Activated CD8-positive, alpha-beta memory T cell treated with anti-CD3 and anti-CD28 coated beads, Interleukin-2, amount 50 U/mL, for 24 hours (primary cell): ENCODE measurements at regions not wholly inside any gene's neighbourhood (a gene's known extent, or its start where the extent isn't known, plus 50 kb on each side); places are given as distances from the start of the nearest gene placed in this dataset.

Experiments
- DNase-seq: peaks from one replicate; pipeline ENCODE4 v3.0.0-alpha.2; 2020; ENCODE audit errors: extremely low read depth

DNA sequence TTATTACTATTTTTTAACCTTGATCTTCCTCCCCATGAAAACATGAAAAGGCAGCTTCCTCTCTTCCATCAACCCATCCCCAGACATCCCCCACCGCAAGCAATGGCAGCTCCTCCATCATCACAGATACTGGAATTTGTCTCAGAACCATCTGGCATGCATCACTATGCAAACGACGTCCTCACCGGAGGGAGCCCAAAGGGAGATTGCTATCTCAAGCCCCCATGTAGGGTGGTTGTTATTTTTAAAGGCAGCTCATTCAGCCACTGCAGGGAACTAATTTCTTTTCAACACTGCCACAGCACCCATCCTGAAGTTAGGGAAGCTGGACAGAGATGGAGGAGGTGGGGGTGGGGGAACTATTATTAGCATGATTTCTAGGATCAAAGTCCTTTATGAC lies 222.5 kb downstream of the FOXL1 start:
- no peak for DNase-seq

DNA sequence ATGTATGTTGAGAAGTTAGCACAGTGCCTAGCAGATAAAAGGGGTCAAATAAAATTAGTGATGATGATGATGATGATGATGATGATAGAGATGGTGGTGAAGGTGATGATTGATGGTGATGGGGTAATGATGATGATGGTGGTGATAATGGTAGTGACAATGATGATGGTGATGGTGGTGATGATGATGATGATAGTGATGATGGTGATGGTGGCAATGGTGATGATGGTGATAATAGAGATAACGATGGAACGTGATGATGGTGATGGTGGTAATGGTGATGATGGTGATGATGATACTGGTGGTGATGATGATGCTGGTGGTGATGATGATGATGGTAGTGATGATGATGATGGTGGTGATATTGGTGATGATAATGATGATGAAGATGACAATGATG lies 223.7 kb downstream of the FOXL1 start:
- DNase-seq = no peak

DNA sequence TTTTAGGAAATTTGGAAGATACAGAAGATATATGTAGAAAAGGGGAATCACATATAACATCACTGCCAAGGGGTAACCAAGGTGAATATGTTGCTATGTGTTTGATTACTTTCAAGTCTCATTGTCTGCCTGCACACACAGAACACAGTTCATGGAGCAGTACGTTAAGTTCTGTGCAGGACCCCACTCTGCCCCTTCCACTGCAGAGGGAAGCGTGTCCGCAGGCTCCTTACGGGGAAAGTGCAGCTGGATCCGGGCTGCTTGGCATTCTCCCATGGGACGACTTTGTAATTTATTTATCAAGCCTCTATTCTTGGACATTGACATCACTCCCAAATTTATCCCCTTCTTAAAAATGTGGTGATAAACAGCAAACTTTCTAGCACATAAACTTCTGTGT lies 226.8 kb downstream of the FOXL1 start:
- no peak for DNase-seq

DNA sequence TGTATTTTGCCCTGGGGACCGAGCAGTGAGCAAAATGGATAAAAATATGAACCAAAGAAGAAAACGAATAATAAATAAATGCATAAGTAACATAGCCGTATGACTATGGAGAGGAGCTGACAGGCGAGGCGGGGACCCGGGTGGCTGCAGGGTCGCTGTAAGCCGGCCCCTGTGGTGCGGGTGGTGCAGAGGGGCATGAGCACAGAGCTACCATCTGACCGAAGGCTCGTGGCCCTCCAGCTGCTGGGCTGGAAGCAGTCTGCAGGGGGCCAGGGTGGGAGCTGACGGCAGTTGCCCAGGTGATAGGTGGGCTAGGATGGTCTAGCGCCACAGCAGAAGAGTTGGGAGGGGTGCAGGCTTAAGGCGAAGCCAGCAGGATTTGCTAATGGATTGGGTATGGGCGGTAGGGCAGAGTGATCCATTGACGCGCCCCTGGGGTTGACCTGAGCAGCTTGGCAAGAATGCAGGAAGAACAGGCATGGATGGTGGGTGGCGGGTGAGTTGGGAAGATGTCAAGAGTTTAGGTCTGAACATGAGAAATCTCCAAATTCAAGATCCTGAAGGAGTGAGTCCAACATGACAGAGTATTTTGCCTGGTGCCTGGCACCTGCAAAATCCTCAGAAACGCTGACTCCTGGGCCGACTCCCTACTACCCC lies 228.0 kb downstream of the FOXL1 start:
- DNase-seq = no peak

DNA sequence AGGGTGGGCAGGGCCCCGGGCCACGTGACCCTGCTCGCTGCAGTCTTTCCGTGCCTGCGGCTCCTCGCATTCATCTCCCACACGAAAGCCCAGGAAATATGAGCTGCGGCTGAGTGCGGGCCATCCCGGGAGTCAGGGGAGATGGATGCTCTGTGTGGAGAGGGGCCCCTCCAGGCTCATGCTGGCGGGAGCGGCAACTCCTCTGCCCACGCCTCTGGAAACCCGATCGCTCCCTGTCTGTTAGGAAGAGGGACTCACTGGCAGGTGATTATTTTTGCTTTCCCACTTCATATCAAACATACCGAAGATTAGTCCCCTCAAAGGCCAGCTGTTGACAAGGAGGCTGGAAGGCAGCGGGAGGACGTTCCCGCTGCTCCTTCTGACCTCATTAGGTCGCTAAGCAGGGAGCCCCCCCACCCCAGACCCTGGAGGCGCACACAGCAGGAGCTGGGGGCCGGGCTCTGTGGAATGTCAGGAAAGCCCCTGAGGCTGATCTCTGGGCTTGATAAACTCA lies 228.5 kb downstream of the FOXL1 start:
- DNase-seq = no peak

DNA sequence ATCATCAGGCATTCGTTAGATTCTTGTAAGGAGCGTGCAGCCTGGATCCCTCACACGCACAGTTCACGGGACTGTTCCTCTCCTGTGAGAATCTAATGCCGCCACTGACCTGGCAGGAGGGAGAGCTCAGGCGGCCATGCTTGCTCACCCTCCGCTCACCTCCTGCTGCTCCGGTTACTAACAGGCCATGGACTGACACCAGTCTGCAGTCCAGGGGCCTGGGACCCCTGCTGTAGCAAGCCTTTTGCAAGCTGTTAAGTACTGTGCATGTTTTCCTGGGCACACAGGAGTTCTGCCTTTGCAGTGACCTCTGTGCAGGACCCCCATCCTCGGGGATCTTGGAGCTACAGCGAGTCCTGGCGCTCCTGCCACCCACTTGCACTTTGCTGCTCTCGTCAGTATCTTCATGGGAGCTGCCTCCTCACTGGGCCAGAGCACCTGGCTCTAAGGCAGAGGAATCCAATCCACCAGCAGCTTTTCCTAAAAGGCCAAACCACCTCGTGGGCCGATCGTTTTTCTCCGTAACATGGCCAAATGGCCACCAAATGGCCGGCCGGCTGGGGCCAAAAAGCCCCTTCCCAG lies 230.6 kb downstream of the FOXL1 start:
- no peak for DNase-seq

DNA sequence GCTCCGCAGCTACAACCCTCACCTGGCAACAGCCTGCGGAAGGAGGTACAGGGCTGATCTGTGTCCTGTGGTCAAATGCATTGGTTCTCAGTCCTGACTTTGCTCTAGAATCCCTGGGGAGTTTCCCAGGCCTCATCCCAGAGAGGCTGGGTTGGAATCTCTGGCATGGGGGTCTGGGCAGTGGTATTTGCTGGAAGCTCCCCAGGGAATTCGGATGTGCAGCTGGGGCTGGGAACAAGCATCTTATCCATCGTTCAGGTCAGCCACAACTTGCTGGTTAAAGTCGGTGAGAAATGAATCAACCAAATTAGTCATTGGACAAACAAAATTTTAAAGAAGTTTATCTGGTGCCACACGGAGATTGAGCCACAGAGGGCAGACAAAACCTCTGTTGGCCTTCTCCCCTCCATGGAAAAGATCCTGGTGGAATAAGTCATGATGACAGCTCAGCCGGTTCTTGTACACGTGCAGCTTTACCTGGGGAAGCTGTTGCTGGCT lies 231.2 kb downstream of the FOXL1 start:
- DNase-seq = no peak

DNA sequence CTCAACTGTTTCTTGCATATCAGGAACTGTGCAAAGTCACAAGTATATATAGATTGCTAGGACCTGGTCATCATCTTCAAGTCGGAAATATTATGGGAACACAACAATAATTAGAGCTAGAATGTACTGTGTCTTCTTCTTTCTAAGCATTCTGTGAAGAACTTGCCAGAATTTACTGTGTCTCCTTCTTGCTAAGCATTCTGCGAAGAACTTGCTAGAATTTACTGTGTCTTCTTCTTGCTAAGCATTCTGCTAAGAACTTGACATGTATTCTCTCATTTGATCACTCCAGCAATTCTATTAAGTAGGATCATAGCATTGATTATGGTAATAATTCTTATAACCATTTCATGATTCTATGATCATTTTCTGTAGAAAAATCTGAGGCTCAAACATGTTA lies 231.7 kb downstream of the FOXL1 start:
- DNase-seq = no peak

DNA sequence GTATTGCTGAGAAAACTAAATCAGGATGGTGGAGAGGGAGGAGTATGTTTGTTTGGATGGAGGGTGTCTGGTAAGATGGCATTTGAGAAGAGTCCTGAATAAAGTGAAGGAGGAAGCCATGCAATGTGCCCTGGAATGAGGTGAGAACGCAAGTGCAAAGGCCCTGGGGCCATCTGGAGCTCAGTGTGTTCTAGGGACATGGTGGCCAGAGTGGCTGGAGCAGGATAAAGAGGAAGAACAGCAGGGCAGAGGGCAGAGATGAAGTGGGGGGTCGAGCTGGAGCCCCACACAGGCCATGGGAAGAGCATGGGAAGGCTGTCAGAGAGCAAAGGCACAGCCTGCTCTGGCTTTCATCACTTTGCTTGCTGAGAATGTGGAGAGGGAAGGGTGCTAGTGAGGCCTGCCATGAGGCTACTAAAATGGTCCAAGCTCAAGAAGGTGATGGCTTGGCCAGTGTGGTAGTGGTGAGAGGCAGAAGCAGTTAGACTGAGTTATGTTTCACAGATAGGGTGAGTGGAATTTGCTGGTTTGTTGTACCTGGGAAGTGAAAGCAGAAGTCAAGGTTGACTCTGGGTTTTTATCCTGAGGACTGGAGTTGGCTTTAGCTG lies 234.1 kb downstream of the FOXL1 start:
- DNase-seq = no peak

DNA sequence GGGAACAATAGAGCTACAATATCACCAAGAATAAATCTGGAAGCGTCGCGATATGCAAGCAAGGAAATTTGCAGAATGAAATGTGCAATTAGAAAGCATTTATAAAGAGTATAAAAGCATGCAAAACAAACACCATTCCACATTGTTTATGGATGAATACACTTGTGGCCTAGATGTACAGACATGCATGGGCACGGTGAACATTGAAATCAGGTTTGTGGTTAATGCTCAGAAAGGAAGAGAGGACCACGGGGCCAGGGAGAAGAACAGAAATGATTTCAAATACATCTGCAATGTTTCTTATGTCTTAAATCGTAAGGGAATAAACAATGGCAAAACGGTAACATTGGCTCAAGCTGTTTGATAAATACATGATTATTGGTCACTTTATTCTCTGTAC lies 235.9 kb downstream of the FOXL1 start:
- DNase-seq = no peak

DNA sequence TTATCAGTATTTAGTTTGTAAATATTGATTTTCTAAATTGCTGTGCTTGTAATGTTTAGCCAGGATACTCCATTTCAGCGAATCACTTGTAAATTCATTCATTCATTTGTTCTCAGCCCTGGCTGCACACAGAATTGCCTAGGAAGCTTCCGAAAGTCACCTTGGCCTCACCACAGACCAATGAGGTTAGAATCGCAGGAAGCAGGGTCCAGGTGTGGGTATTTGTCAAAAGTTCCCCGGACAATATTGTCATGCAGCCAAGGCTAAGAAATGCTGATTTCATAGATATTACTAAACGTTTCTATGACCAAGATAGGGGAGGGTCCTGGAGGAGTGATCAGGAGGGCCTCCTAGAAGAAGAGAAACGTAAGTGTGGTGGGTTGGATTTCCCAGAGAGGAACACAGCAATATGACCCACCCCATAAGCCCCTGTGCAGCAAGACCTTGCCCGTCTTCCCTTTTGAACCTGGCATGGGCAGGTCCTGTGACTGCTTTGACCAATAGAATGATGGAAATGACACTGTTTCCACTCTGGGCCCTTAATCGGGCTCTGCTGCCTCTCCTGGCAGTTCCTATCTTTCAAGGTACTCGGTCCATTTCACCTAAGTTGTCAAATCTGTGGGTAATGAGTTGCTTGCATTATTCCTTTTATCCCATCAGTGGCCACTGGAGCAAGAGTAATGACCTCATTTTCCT lies 238.7 kb downstream of the FOXL1 start:
- no peak for DNase-seq

DNA sequence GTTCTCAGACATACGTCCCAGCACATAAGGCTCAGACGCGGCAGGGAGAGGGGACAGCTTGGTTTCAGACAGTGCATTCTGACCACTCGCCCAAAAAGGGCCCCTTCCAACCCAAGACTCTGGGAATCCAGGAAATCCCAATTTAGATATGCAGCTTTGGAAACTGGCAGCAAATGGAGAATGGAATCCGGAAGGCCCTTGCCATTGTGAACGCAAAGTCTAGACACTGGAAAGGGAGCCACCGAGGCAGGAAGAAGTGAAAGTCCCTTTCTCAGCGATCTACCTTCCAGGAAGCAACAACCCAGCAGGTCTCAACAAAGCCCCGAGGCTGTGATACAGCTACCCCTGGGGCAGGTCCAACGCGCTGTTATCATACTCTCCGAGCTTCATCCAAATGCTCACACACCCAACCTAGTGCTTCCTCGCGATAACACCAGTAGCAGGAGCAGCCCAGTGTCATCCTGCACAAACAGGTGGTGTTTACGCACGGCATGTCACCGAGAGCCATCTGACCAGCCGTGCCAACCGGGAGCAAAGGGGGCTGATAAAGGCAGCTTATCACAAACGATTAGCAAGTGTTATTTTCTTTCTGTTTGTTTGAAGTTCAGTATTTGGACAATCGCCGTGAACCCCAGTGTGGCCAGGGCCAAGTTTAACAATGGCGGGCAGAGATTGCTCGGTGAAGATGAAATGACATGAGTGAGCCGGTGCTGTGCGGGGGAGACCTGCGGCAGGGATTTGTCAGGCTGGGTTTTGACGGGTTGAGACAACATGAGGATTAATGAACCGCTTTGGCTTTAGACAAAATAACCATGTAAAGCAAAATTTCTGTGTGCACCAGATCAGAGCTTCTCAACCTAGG lies 240.6 kb downstream of the FOXL1 start:
- no peak for DNase-seq

DNA sequence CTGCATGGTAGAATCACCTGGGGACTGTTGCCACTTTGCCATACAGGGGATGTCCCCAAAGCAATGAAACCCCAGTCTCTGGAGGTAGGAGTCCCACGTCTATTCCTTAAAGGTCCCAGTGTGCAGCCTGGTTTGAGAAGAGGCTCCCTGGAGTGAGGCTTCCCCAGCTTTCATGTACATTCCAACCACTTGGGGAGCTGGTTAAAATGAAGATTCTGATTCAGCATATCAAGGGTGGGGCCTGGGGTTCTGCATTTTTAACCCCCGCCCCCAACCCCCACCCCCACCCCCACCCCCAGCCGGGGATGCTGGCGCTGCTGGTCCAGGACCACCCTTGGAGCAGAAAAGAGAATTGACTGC lies 241.2 kb downstream of the FOXL1 start:
- DNase-seq = no peak

DNA sequence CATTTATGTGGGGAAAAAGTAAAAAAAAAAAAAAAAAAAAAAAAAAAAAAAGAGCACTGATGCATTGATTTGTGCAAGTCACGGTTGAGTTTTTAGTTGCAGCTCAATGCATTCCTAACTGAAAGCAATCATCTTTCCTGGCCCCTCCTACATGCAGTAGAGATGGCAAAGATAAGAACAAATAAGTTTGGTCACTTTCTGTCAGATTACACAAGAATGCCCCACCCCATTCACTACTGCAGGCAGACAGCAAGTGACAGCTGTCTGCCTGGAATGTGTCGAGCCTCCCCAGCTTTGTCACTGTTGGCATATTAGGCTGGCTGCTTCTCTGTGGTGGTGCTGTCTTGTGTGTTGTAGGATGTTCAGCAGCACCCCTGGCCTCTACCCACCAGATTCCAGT lies 243.5 kb downstream of the FOXL1 start:
- no peak for DNase-seq

DNA sequence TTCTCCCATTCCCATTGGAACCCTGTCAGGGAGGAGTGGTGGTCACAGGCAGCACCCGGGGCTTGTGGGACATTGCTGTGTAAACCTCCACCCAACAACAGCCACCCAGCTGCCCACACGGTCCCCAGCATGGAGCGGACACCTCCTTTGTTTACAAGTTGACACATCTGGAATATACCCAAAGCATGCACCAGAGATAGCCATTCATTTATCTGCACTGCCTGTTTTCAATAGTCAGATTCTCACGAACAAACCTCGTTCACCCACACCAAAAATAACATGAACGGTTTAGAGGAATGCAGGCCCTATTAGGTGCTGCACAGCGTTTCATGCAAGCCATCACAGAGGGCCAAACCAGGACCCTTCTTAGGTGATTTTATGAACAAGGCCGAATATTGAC lies 244.8 kb downstream of the FOXL1 start:
- DNase-seq = no peak

DNA sequence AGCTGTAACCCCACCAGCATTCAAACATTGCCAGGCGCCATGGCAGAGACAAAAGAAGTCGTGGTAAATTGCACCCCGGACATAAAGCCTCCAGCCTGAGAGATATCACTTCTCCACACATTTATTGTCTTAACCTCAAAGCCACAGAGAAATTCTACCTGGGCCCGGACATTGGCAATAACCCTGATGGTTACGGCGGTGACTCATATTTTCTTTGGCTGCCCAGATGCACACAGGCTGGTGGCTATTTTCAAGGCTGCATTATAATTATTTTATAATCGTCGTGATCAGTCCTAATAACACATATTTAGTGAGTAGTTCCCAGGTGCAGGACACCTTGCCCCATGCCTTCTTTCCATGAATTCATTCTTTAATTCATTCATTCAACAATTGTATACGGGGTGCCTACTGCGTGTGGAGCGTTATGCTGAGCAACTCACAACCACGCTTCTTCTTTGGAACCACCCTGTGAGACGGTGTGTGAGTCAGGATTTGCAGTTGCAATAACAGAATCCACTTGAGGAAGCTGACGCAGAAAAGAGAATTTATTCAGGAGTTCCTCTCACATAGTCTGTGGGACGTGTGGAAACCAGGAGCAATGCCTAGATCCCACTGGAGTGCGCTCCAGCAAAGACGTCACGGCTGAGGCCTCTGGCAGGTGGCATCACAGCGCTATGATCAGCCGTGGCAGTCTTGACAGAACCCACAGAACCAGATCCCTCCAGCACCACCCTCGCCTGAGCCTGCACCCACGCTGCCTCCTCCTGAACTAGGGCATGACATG lies 245.7 kb downstream of the FOXL1 start:
- DNase-seq = no peak

DNA sequence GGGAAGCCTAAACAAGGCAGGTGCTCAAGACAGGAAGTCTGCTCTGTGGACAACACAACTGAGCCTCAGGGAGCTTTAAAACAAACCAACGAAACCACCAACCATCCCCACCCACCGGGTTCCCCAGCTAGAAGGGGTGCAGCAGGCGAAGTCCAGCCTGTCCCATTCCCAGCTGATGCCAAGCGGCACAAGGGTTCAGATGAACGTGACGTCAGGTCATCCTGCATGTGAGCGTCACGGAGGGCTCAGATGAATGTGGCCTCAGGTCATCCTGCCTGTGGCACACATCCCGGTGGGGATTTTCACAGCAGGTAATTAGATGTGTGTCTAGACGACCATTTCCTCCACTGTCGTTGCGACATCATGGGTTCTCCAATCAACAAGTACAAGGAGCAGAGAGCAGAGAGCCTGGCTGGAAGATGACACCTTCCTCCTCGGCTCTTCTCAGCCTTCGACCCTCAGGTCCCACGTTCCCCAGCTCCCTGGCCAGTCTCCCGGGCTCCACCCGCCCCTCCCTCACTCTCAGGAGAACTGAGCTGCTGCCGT lies 246.5 kb downstream of the FOXL1 start:
- no peak for DNase-seq

DNA sequence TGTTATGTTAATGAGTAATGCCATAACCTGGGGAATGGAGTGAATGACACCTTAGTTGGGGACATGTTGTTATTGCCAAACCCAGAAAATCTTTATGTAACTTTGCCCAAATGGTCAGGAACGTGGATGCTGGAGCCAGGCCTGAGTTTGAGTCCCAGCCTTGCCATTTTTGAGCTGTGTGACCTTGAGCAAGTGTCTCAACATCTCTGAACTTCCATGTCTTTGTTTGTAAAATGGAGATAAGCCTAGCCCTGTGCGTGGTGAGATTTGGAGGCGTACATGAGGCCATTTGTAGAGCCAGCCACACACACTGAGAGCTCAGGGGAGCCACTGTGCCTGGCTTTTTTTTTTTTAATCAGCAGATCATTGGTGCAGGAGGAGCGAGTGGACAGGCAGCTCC lies 247.3 kb downstream of the FOXL1 start:
- DNase-seq = no peak

DNA sequence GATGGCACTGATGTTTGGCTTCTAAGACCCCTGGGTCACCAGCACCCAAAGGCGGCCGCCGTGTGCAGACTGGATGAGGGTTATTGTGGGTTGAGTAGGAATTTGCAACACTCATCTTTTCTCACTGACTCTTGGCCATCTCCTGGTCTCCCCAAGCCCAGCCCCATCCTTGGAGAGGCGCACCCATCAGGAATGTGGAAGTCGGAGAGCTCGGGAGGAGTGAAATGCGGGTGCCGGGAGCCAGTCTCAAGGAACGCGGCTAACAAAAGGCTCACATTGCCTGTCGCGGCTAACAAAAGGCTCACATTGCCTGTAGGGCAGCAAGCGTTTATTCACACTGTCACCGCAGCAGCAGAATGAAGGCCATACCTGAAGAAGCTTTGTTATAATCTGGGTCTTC lies 248.6 kb downstream of the FOXL1 start:
- DNase-seq = no peak

DNA sequence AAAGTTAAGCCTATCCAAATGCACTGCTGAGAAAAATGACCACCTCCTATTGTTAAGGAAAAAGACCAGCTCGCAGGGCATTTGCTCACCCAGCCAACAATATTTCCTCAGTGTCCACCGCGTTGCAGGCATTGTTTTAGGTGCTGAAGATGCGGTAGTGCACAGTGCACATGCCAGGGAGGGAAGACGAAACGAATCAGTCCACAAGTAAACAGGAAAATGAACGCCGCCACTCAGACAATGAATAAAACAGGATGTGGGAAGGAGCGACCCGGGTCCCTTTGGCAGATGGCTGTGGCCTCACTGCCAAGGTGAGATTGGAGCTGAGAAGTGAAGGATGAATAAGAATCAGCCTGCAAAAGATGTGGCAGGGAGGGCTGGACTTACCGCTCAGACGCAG lies 249.2 kb downstream of the FOXL1 start:
- no peak for DNase-seq

DNA sequence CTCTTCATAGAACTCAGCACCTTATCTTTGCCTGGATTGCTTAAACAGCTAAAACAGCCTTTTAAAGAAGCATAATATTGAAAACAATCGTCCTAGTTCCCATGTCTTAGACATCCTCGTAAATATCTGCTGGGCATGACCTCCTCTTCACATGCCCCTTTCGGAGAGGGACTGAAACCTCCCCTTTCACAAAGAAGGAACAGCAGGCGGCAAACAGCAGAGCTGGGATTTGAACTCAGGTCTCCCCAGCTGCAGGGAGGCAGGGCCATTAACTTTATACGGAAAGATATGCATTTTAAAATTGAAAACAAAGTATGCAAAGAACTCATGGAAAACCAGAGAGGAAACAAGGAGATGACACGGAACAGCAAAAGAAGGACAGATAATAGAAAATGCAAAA lies 249.9 kb downstream of the FOXL1 start:
- DNase-seq = no peak
